SU-DHL-6 (cell line): ENCODE measurements at regions not wholly inside any gene's neighbourhood (a gene's known extent, or its start where the extent isn't known, plus 50 kb on each side); places are given as distances from the start of the nearest gene placed in this dataset.

Experiments used
- EZH2phosphoT487 ChIP-seq: fragments of 200-600 bp; sonication (generic), shearing (Covaris generic); conservative IDR thresholded peaks from 2 replicates; pipeline ENCODE4 v1.6.1; 2018; ENCODE audit warnings: mild to moderate bottlenecking, antibody characterized with exemption, low read length, moderate library complexity, mixed read lengths
- TF ChIP-seq, protein P1 (sequence below): fragments of 200-600 bp; sonication (generic); IDR thresholded peaks from one replicate; pipeline ENCODE4 v1.5.1; 2017; ENCODE audit warnings: antibody characterized with exemption, mild to moderate bottlenecking, low read length, moderate library complexity; ENCODE audit not compliant: insufficient read depth, poor library complexity, severe bottlenecking

DNA sequence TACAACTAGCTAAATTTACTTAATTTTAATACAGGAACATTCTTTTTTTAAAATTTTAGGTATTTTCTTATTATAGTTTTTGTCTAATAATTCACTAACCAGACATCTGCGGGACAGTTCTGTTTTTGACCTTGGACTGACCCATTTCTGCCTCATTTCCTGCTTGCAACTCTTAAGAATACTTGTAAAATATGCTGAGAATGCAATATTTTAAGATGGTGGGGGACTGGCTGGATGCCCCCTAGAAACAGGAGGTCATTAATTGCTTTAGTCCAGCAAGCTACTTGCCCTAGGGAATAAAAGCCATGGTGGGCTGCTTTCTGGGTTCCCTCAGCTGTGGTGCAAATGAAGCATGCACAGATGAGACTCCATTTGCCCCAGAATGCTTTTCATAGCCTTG is 2348.4 kb downstream of the PCDH7 start:
- TF ChIP-seq, protein P1, sequence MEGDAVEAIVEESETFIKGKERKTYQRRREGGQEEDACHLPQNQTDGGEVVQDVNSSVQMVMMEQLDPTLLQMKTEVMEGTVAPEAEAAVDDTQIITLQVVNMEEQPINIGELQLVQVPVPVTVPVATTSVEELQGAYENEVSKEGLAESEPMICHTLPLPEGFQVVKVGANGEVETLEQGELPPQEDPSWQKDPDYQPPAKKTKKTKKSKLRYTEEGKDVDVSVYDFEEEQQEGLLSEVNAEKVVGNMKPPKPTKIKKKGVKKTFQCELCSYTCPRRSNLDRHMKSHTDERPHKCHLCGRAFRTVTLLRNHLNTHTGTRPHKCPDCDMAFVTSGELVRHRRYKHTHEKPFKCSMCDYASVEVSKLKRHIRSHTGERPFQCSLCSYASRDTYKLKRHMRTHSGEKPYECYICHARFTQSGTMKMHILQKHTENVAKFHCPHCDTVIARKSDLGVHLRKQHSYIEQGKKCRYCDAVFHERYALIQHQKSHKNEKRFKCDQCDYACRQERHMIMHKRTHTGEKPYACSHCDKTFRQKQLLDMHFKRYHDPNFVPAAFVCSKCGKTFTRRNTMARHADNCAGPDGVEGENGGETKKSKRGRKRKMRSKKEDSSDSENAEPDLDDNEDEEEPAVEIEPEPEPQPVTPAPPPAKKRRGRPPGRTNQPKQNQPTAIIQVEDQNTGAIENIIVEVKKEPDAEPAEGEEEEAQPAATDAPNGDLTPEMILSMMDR = no peak
- no peak for TF ChIP-seq EZH2phosphoT487
